H1 (cell line): ENCODE measurements at regions not wholly inside any gene's neighbourhood (a gene's known extent, or its start where the extent isn't known, plus 50 kb on each side); places are given as distances from the start of the nearest gene placed in this dataset.

Experiments used
- CTCF ChIA-PET: fragments of 300-600 bp; sonication (Branson Sonifier 250); formaldehyde crosslinking; loops from one replicate; lab custom pipeline; 2021; ENCODE audit not compliant: partially characterized antibody; lab: Charles Lee
- POLR2A ChIA-PET: fragments of 300-600 bp; sonication (Branson Sonifier 250); formaldehyde crosslinking; loops from one replicate; lab custom pipeline; 2021; ENCODE audit warnings: inconsistent platforms; ENCODE audit not compliant: partially characterized antibody; lab: Charles Lee
- DNase-seq, 2 experiments: peaks; one replicate each; pipeline versions ENCODE4 v3.0.0 to v3.0.0-alpha.2; 2010 to 2022; ENCODE audit warnings: low spot score in 2 of 2, low read depth in 1 of 2, mixed read lengths in 1 of 2
- FAIRE-seq: peaks from 2 replicates; lab custom pipeline; 2011; peaks lifted over from hg19 to GRCh38; lab: Jason Lieb, UNC
- H2AFZ ChIP-seq: 2 replicates; pipeline ENCODE4 v1.8.1; 2012; ENCODE audit warnings: low read length, inconsistent platforms
- H2AK5ac ChIP-seq: 2 replicates; pipeline ENCODE4 v1.6.1; 2013; ENCODE audit warnings: low read depth, low read length
- H2BK120ac ChIP-seq: replicated peaks from 2 replicates; pipeline ENCODE3; 2013; ENCODE audit warnings: low read depth, low read length, inconsistent platforms
- H2BK12ac ChIP-seq: 2 replicates; pipeline ENCODE4 v1.6.1; 2013; ENCODE audit warnings: low read depth, low read length
- H2BK15ac ChIP-seq: 2 replicates; pipeline ENCODE4 v1.6.1; 2013; ENCODE audit warnings: low read length
- H2BK20ac ChIP-seq: 2 replicates; pipeline ENCODE4 v1.6.1; 2013; ENCODE audit warnings: low read length
- H2BK5ac ChIP-seq: 2 replicates; pipeline ENCODE4 v1.6.1; 2013; ENCODE audit warnings: low read depth, low read length
- H3K14ac ChIP-seq: 2 replicates; pipeline ENCODE4 v1.6.1; 2013; ENCODE audit warnings: inconsistent platforms; ENCODE audit not compliant: insufficient read length
- H3K18ac ChIP-seq: 2 replicates; pipeline ENCODE4 v1.6.1; 2013; ENCODE audit warnings: low read length; ENCODE audit errors: extremely low read depth
- H3K23ac ChIP-seq: 2 replicates; pipeline ENCODE4 v1.6.1; 2013; ENCODE audit warnings: inconsistent platforms; ENCODE audit not compliant: insufficient read length
- H3K23me2 ChIP-seq: 2 replicates; pipeline ENCODE4 v1.6.1; 2013; ENCODE audit warnings: low read depth, low read length
- H3K27ac ChIP-seq: 2 replicates; pipeline ENCODE4 v1.6.1; 2011; ENCODE audit warnings: low read depth, low read length, inconsistent platforms
- H3K27me3 ChIP-seq, 4 experiments: replicated peaks in 1 of 4; 1 replicate in 1 of 4; 2 replicates in 3 of 4; pipeline versions ENCODE4 v1.6.1 to v1.8.1; 2011 to 2013; ENCODE audit warnings: low read length in 3 of 4, mild to moderate bottlenecking in 3 of 4, inconsistent platforms in 2 of 4, mixed read lengths in 2 of 4, moderate library complexity in 1 of 4; ENCODE audit not compliant: control insufficient read depth in 3 of 4, insufficient read depth in 3 of 4; ENCODE audit errors: extremely low read depth in 1 of 4
- H3K36me3 ChIP-seq, 4 experiments: 2 replicates each; pipeline versions ENCODE4 v1.6.1 to v1.8.1; 2011 to 2013; ENCODE audit warnings: mild to moderate bottlenecking in 4 of 4, low read length in 3 of 4, moderate library complexity in 2 of 4, control low read depth in 1 of 4, inconsistent platforms in 1 of 4; ENCODE audit not compliant: insufficient read depth in 4 of 4, control insufficient read depth in 2 of 4
- H3K4ac ChIP-seq: replicated peaks from 2 replicates; pipeline ENCODE3; 2013; ENCODE audit warnings: low read length, low read depth, mixed read lengths, inconsistent platforms; ENCODE audit not compliant: insufficient read length
- H3K4me1 ChIP-seq, 4 experiments: replicated peaks in 1 of 4; 1 replicate in 1 of 4; 2 replicates in 3 of 4; pipeline versions ENCODE4 v1.6.1 to v1.8.1; 2011 to 2013; ENCODE audit warnings: low read length in 3 of 4, inconsistent platforms in 2 of 4, mixed read lengths in 1 of 4; ENCODE audit not compliant: insufficient read depth in 4 of 4, control insufficient read depth in 3 of 4
- H3K4me2 ChIP-seq, 2 experiments: 2 replicates each; pipeline versions ENCODE4 v1.6.1 to v1.8.1; 2011 to 2013; ENCODE audit warnings: low read depth in 2 of 2, low read length in 2 of 2, control low read depth in 1 of 2, inconsistent platforms in 1 of 2, mild to moderate bottlenecking in 1 of 2; ENCODE audit not compliant: insufficient read depth in 1 of 2
- H3K4me3 ChIP-seq, 4 experiments: fragments of 200-600, 300-600 bp in 1 of 4; sonication (generic), shearing (Covaris generic), sonication (Bioruptor Twin) in 1 of 4; 2 replicates each; pipeline versions ENCODE4 v1.5.1 to v1.8.1; 2011 to 2016; ENCODE audit warnings: low read length in 4 of 4, low read depth in 3 of 4, control low read depth in 2 of 4, inconsistent platforms in 2 of 4, mild to moderate bottlenecking in 2 of 4, mixed read lengths in 1 of 4, moderate library complexity in 1 of 4; ENCODE audit not compliant: insufficient read depth in 2 of 4; ENCODE audit errors: extremely low read depth in 1 of 4
- H3K56ac ChIP-seq: replicated peaks from 2 replicates; pipeline ENCODE3; 2013; ENCODE audit warnings: low read depth, mild to moderate bottlenecking, mixed read lengths, low read length, inconsistent platforms; ENCODE audit not compliant: insufficient read length
- H3K79me1 ChIP-seq: 2 replicates; pipeline ENCODE4 v1.6.1; 2013; ENCODE audit warnings: low read depth, low read length, control low read depth
- H3K79me2 ChIP-seq, 2 experiments: 2 replicates each; pipeline versions ENCODE4 v1.6.1 to v1.8.1; 2012 to 2013; ENCODE audit warnings: low read length in 2 of 2, mild to moderate bottlenecking in 2 of 2, inconsistent platforms in 1 of 2; ENCODE audit not compliant: insufficient read depth in 2 of 2, control insufficient read depth in 1 of 2
- H3K9ac ChIP-seq, 4 experiments: replicated peaks in 1 of 4; 1 replicate in 1 of 4; 2 replicates in 3 of 4; pipeline versions ENCODE4 v1.6.1 to v1.8.1; 2011 to 2013; ENCODE audit warnings: low read depth in 3 of 4, low read length in 3 of 4, control low read depth in 2 of 4, mild to moderate bottlenecking in 2 of 4, moderate library complexity in 2 of 4, inconsistent platforms in 1 of 4; ENCODE audit errors: extremely low read depth in 1 of 4
- H3K9me3 ChIP-seq, 2 experiments: 2 replicates each; pipeline versions ENCODE4 v1.6.1 to v1.8.1; 2012 to 2013; ENCODE audit warnings: mild to moderate bottlenecking in 2 of 2, moderate library complexity in 2 of 2, control low read depth in 1 of 2, inconsistent platforms in 1 of 2, low read depth in 1 of 2, low read length in 1 of 2, mixed read lengths in 1 of 2; ENCODE audit not compliant: insufficient read depth in 2 of 2
- H4K20me1 ChIP-seq, 2 experiments: replicated peaks in 1 of 2; 2 replicates each; pipeline versions ENCODE3 to v1.8.1; 2011 to 2013; ENCODE audit warnings: inconsistent platforms in 2 of 2, low read length in 2 of 2, mild to moderate bottlenecking in 1 of 2; ENCODE audit not compliant: insufficient read depth in 2 of 2, control insufficient read depth in 1 of 2
- H4K5ac ChIP-seq: 2 replicates; pipeline ENCODE4 v1.6.1; 2013; ENCODE audit warnings: low read length, low read depth, mixed read lengths, inconsistent platforms; ENCODE audit not compliant: insufficient read length
- H4K8ac ChIP-seq: 2 replicates; pipeline ENCODE4 v1.8.0; 2013; ENCODE audit warnings: mild to moderate bottlenecking, moderate library complexity, low read length, inconsistent platforms; ENCODE audit not compliant: insufficient read depth; ENCODE audit errors: extremely low read depth
- H4K91ac ChIP-seq: replicated peaks from 2 replicates; pipeline ENCODE3; 2013; ENCODE audit warnings: low read length, mixed read lengths, inconsistent platforms; ENCODE audit not compliant: insufficient read length
- BCL11A ChIP-seq, 2 experiments: IDR thresholded peaks; one replicate each; pipeline ENCODE4 v1.6.1; 2011; ENCODE audit warnings: low read depth in 2 of 2, low read length in 2 of 2, mild to moderate bottlenecking in 2 of 2
- BRCA1 ChIP-seq: IDR thresholded peaks from 2 replicates; pipeline ENCODE4 v1.6.1; 2012; ENCODE audit warnings: low read depth, low read length, improper control_type of control experiment
- CHD1 ChIP-seq: IDR thresholded peaks from 2 replicates; pipeline ENCODE4 v1.6.1; 2012; ENCODE audit warnings: low read depth, low read length, improper control_type of control experiment
- EGR1 ChIP-seq: IDR thresholded peaks from 2 replicates; pipeline ENCODE4 v1.6.1; 2011; ENCODE audit warnings: low read depth, low read length, borderline replicate concordance
- EP300 ChIP-seq, 2 experiments: IDR thresholded peaks; 1 replicate in 1 of 2; 2 replicates in 1 of 2; pipeline ENCODE4 v1.6.1; 2011 to 2012; ENCODE audit warnings: low read depth in 2 of 2, low read length in 2 of 2, mild to moderate bottlenecking in 2 of 2, borderline replicate concordance in 1 of 2, inconsistent platforms in 1 of 2, moderate library complexity in 1 of 2
- EZH2 ChIP-seq: fragments of 200-600 bp; sonication (generic); IDR thresholded peaks from 2 replicates; pipeline ENCODE4 v1.7.1; 2012; ENCODE audit warnings: low read depth, mild to moderate bottlenecking, moderate library complexity, low read length, inconsistent platforms; ENCODE audit not compliant: severe bottlenecking
- GABPA ChIP-seq: IDR thresholded peaks from 2 replicates; pipeline ENCODE4 v1.6.1; 2011; ENCODE audit warnings: mild to moderate bottlenecking, low read length, moderate library complexity, borderline replicate concordance; ENCODE audit not compliant: insufficient read depth
- HDAC2 ChIP-seq, 2 experiments: fragments of 300-600 bp in 1 of 2; sonication (generic) in 1 of 2; IDR thresholded peaks; 2 replicates each; pipeline ENCODE4 v1.6.1; 2011 to 2012; ENCODE audit warnings: low read depth in 2 of 2, low read length in 2 of 2, mild to moderate bottlenecking in 2 of 2, moderate library complexity in 2 of 2, borderline replicate concordance in 1 of 2, inconsistent platforms in 1 of 2
- KDM1A ChIP-seq: fragments of 200-600, 300-600 bp; sonication (generic); IDR thresholded peaks from 2 replicates; pipeline ENCODE4 v1.7.1; 2016; ENCODE audit warnings: mild to moderate bottlenecking, low read length, borderline replicate concordance
- RAD21 ChIP-seq, 2 experiments: IDR thresholded peaks in 1 of 2; conservative IDR thresholded peaks in 1 of 2; 2 replicates each; pipeline ENCODE4 v1.6.1; 2011; ENCODE audit warnings: low read depth in 2 of 2, low read length in 2 of 2, improper control_type of control experiment in 1 of 2, inconsistent platforms in 1 of 2, mild to moderate bottlenecking in 1 of 2, moderate library complexity in 1 of 2
- SP1 ChIP-seq: IDR thresholded peaks from 2 replicates; pipeline ENCODE4 v1.6.1; 2011; ENCODE audit warnings: low read depth, low read length
- TAF7 ChIP-seq: optimal IDR thresholded peaks from 2 replicates; pipeline ENCODE3; 2011; ENCODE audit warnings: low read depth, mild to moderate bottlenecking, inconsistent platforms, low read length, moderate library complexity, borderline replicate concordance
- YY1 ChIP-seq: IDR thresholded peaks from 2 replicates; pipeline ENCODE4 v1.6.1; 2011; ENCODE audit warnings: low read depth, mild to moderate bottlenecking, low read length
- WGBS, 2 experiments: shearing (Covaris generic) in 1 of 2; methylation state at CpG; one replicate each; pipeline versions ENCODE4 v1.1.6 to v1.1.7; 2013 to 2015; ENCODE audit warnings: low lambda C conversion rate in 2 of 2, mixed read lengths in 2 of 2, inconsistent platforms in 1 of 2, low coverage in 1 of 2, missing lambda C conversion rate in 1 of 2; ENCODE audit not compliant: insufficient replicate concordance in 2 of 2, insufficient coverage in 1 of 2, insufficient read length in 1 of 2; ENCODE audit errors: extremely low coverage in 1 of 2, missing lambda C conversion rate in 1 of 2; 5-methylcytosine and 5-hydroxymethylcytosine counted together

GRCh38 chr9:135343136-135343535 is 136.4 kb upstream of the PPP1R26 start:
- ChIA-PET POLR2A (interaction anchor here (0.9 kb wide), 1 partner anchor 56 kb away, joined by 3 read pairs; no protein-coding TSS in a partner anchor), CTCF (interaction anchor here (0.6 to 9.5 kb wide), 25 partner anchors 8 to 259 kb away, joined by 3 to 50 read pairs (median 4); no protein-coding TSS in a partner anchor)
- H3K27me3 ChIP-seq: no peaks in the 10 kb centered on the region
- H3K56ac ChIP-seq: no peak overlapping the region
- H2BK120ac ChIP-seq: no peak overlapping the region
- H3K23ac ChIP-seq: no peak overlapping the region
- H3K4me3 ChIP-seq: no peak overlapping the region
- H4K20me1 ChIP-seq: no peaks in the 10 kb centered on the region
- no peak for FAIRE-seq
- no peaks in the 10 kb centered on the region for H3K36me3 ChIP-seq
- TF ChIP-seq BCL11A (IDR thresholded peaks at IDR 0.05; ENCODE audit: low read depth in 2 of 2, low read length in 2 of 2) (no peak), EZH2 (no peak), CHD1 (no peak), TAF7 (no peak), HDAC2 (IDR thresholded peaks at IDR 0.05; ENCODE audit: borderline replicate concordance in 1 of 2, low read depth in 2 of 2, low read length in 2 of 2) (no peak), EP300 (IDR thresholded peaks at IDR 0.05; ENCODE audit: borderline replicate concordance in 1 of 2, low read depth in 2 of 2, low read length in 2 of 2) (no peak), KDM1A (no peak), YY1 (no peak), GABPA (no peak), RAD21 (IDR thresholded peaks at IDR 0.05 in 1 of 2, conservative IDR thresholded peaks at IDR 0.05 in 1 of 2; ENCODE audit: low read depth in 2 of 2, low read length in 2 of 2) (no peak), SP1 (no peak), BRCA1 (no peak), EGR1 (no peak)
- TF ChIP-seq, all 59 proteins: peak for 0
- Histone ChIP-seq H3K23me2 (no peaks in the 10 kb centered on the region), H3K4me1 (peaks cover 2 to 35% (median 25%) of the 10 kb centered on the region in 4 experiments), H2BK15ac (peak overlapping the region; percentile 98; the same call in 1 of the 2 replicates), H4K5ac (no peak overlapping the region), H2AK5ac (0 out of 2 replicates have a peak overlapping the region, but pooled peaks have one; percentile 14), H3K27ac (no peak overlapping the region), H3K79me2 (no peaks in the 10 kb centered on the region), H2AFZ (no peak overlapping the region), H2BK20ac (peak overlapping the region; percentile 98), H2BK5ac (peak overlapping the region; percentile 98), H4K91ac (peak overlapping the region; percentile 78), H3K79me1 (no peaks in the 10 kb centered on the region), H3K18ac (peak overlapping the region; percentile 48), H3K9ac (no peak overlapping the region), H2BK12ac (peak overlapping the region; percentile 98; the same call in 1 of the 2 replicates), H3K14ac (no peak overlapping the region), H3K4ac (peak overlapping the region; percentile 82), H3K4me2 (no peak overlapping the region), H3K9me3 (no peaks in the 10 kb centered on the region), H4K8ac (no peak overlapping the region; the same call in 1 of the 2 replicates)
- DNase-seq: no peak
- 95% methylated on average over 6 of the region's 12 CpGs; no CpG with 5 or more reads in 1 of the 2 experiments for WGBS, 2 experiments
